Neuronal stem cell (in vitro differentiated cells): ENCODE measurements at regions not wholly inside any gene's neighbourhood (a gene's known extent, or its start where the extent isn't known, plus 50 kb on each side); places are given as distances from the start of the nearest gene placed in this dataset.
A peak's percentile ranks its signal among the peaks of the same experiment; 100 is the strongest.

Experiments used
- DNase-seq: peaks from one replicate; pipeline ENCODE4 v3.0.0-alpha.2; 2013; ENCODE audit warnings: low spot score
- H2AFZ ChIP-seq: one replicate; pipeline ENCODE4 v1.6.1; 2013; ENCODE audit warnings: mild to moderate bottlenecking, low read length, inconsistent platforms
- H2AK5ac ChIP-seq: 2 replicates; pipeline ENCODE4 v1.6.1; 2013; ENCODE audit warnings: low read depth, mild to moderate bottlenecking, inconsistent platforms, low read length, moderate library complexity, mixed read lengths
- H2BK120ac ChIP-seq: 2 replicates; pipeline ENCODE4 v1.6.1; 2013; ENCODE audit warnings: low read depth, mild to moderate bottlenecking, inconsistent platforms, low read length, moderate library complexity, mixed read lengths
- H2BK12ac ChIP-seq: one replicate; pipeline ENCODE4 v1.6.1; 2013; ENCODE audit warnings: low read length, inconsistent platforms
- H2BK15ac ChIP-seq: 2 replicates; pipeline ENCODE4 v1.6.1; 2013; ENCODE audit warnings: mild to moderate bottlenecking, low read length, inconsistent platforms, mixed read lengths
- H2BK5ac ChIP-seq: one replicate; pipeline ENCODE4 v1.6.1; 2013; ENCODE audit warnings: inconsistent platforms, mild to moderate bottlenecking, low read length, moderate library complexity
- H3K14ac ChIP-seq: one replicate; pipeline ENCODE4 v1.6.1; 2013; ENCODE audit warnings: low read length, inconsistent platforms
- H3K18ac ChIP-seq: 2 replicates; pipeline ENCODE4 v1.6.1; 2013; ENCODE audit warnings: low read length, inconsistent platforms
- H3K23ac ChIP-seq: 2 replicates; pipeline ENCODE4 v1.6.1; 2013; ENCODE audit warnings: low read depth, mild to moderate bottlenecking, mixed read lengths, low read length, inconsistent platforms; ENCODE audit not compliant: poor library complexity
- H3K27ac ChIP-seq: replicated peaks from 3 replicates; pipeline ENCODE4 v1.5.1; 2013; ENCODE audit warnings: low read length, inconsistent platforms
- H3K27me3 ChIP-seq, 3 experiments: 2 replicates each; pipeline ENCODE4 v1.6.1; 2013; ENCODE audit warnings: low read length in 3 of 3, mild to moderate bottlenecking in 2 of 3, inconsistent platforms in 1 of 3, low read depth in 1 of 3, mixed read lengths in 1 of 3, moderate library complexity in 1 of 3; ENCODE audit not compliant: control insufficient read depth in 3 of 3, insufficient read depth in 3 of 3
- H3K36me3 ChIP-seq, 2 donors: replicated peaks in 1 of 2; 2 replicates each; pipeline ENCODE4 v1.6.1; 2013; ENCODE audit warnings: low read length in 2 of 2; ENCODE audit not compliant: control insufficient read depth in 2 of 2, insufficient read depth in 2 of 2
- H3K4ac ChIP-seq: 2 replicates; pipeline ENCODE4 v1.6.1; 2013; ENCODE audit warnings: inconsistent platforms, mild to moderate bottlenecking, low read length, moderate library complexity
- H3K4me1 ChIP-seq, 2 donors: 1 replicate in 1 of 2; 2 replicates in 1 of 2; pipeline ENCODE4 v1.6.1; 2013; ENCODE audit warnings: low read length in 2 of 2, low read depth in 1 of 2; ENCODE audit not compliant: control insufficient read depth in 2 of 2, insufficient read depth in 1 of 2
- H3K4me2 ChIP-seq: one replicate; pipeline ENCODE4 v1.6.1; 2013; ENCODE audit warnings: mild to moderate bottlenecking, low read length, inconsistent platforms; ENCODE audit not compliant: insufficient read depth, poor library complexity, severe bottlenecking
- H3K4me3 ChIP-seq, 2 donors: 2 replicates each; pipeline ENCODE4 v1.5.1; 2013; ENCODE audit warnings: low read length in 2 of 2, mild to moderate bottlenecking in 2 of 2, inconsistent platforms in 1 of 2, moderate library complexity in 1 of 2
- H3K79me1 ChIP-seq: one replicate; pipeline ENCODE4 v1.6.1; 2013; ENCODE audit warnings: low read depth, mild to moderate bottlenecking, inconsistent platforms, low read length, moderate library complexity
- H3K9ac ChIP-seq: one replicate; pipeline ENCODE4 v1.6.1; 2013; ENCODE audit warnings: mild to moderate bottlenecking, low read depth, low read length, inconsistent platforms; ENCODE audit not compliant: poor library complexity
- H3K9me3 ChIP-seq, 2 donors: replicated peaks in 1 of 2; 2 replicates each; pipeline versions ENCODE3 to v1.6.1; 2013; ENCODE audit warnings: low read length in 2 of 2, mild to moderate bottlenecking in 2 of 2, inconsistent platforms in 1 of 2, low read depth in 1 of 2, mixed read lengths in 1 of 2, moderate library complexity in 1 of 2; ENCODE audit not compliant: control insufficient read depth in 2 of 2, insufficient read depth in 1 of 2
- H4K8ac ChIP-seq: one replicate; pipeline ENCODE4 v1.6.1; 2013; ENCODE audit warnings: low read depth, mild to moderate bottlenecking, inconsistent platforms, low read length, moderate library complexity
- H4K91ac ChIP-seq: one replicate; pipeline ENCODE4 v1.6.1; 2013; ENCODE audit warnings: low read length, low read depth, mild to moderate bottlenecking, inconsistent platforms; ENCODE audit not compliant: poor library complexity
- WGBS, 2 donors: extraction: QIAGEN DNeasy Blood & Tissue Kit; methylation state at CpG; one replicate each; pipeline ENCODE4 v1.1.7; 2013; ENCODE audit warnings: missing lambda C conversion rate in 2 of 2, mixed read lengths in 1 of 2; ENCODE audit not compliant: insufficient read length in 2 of 2, insufficient replicate concordance in 1 of 2; ENCODE audit errors: extremely low coverage in 2 of 2; 5-methylcytosine and 5-hydroxymethylcytosine counted together

DNA sequence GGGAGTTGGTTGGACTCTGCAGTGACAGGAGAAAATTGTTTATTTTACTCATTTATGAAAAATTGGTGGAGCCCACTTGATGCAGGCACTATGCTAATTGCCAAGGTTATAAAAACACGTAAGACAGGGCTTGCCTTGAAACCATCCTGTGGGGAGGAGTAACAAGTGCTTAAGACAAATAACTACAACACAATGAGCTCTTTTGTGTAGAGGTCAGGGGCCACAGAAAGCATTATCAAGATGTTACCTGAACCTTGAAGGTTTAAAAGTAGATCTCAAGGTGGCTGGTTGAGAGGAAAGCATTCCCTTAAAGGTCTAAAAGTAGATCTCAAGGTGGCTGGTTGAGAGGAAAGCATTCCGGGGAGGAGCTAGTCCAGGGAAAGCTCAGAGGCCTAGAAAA, 381.8 kb upstream of the POU3F3 start:
- Histone ChIP-seq H2BK15ac (no peak overlapping the region), H3K23ac (no peak overlapping the region), H3K9me3 (no peaks in the 10 kb centered on the region), H2AK5ac (no peak overlapping the region), H3K27me3 (no peaks in the 10 kb centered on the region), H3K14ac (no peak overlapping the region), H2BK12ac (no peak overlapping the region), H2BK120ac (no peak overlapping the region), H2BK5ac (no peak overlapping the region), H3K27ac (no peak overlapping the region), H3K79me1 (no peaks in the 10 kb centered on the region), H3K4me3 (no peak overlapping the region), H3K4ac (no peak overlapping the region), H3K9ac (no peak overlapping the region), H4K91ac (no peak overlapping the region), H3K4me2 (no peak overlapping the region), H3K36me3 (no peaks in the 10 kb centered on the region), H4K8ac (no peak overlapping the region), H2AFZ (no peak overlapping the region), H3K18ac (no peak overlapping the region), H3K4me1 (peaks cover 15 to 19% of the 10 kb centered on the region in 2 donors)
- no peak for DNase-seq
- whole genome bisulfite sequencing, 2 donors, result no CpG with 5 or more reads among the region's 2 CpGs

DNA sequence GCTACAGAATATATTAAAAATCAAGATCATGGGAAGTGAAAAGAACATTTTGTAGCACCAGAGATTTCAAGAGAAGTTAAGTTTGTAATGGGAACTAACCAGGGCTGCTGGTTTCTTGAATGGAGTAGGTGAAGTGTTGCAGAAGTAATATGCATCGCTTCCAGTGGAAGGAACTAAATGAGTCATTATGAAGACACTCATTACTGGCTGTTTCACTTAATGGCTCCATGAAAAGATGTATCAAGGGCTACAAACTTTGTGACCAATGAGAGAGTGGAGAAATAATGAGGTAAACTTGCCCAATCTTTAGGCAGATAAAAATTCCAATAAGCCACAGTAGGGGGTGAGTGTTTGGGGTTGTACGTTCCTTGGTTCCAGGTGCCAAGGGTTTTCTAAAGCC, 380.4 kb upstream of the POU3F3 start:
- Histone ChIP-seq H4K8ac (no peak overlapping the region), H3K27me3 (no peaks in the 10 kb centered on the region), H3K23ac (no peak overlapping the region), H3K27ac (no peak overlapping the region), H3K9ac (no peak overlapping the region), H3K14ac (no peak overlapping the region), H3K36me3 (no peaks in the 10 kb centered on the region), H3K79me1 (no peaks in the 10 kb centered on the region), H2BK15ac (no peak overlapping the region), H2BK5ac (no peak overlapping the region), H3K4me2 (no peak overlapping the region), H2AFZ (no peak overlapping the region), H2BK120ac (no peak overlapping the region), H4K91ac (no peak overlapping the region), H3K18ac (no peak overlapping the region), H3K4ac (no peak overlapping the region), H3K9me3 (no peaks in the 10 kb centered on the region), H3K4me1 (peaks cover 12 to 21% of the 10 kb centered on the region in 2 donors), H2BK12ac (no peak overlapping the region), H3K4me3 (no peak overlapping the region), H2AK5ac (no peak overlapping the region)
- no CpG with 5 or more reads among the region's 2 CpGs for WGBS, 2 donors
- DNase-seq, result peak; percentile 31

DNA sequence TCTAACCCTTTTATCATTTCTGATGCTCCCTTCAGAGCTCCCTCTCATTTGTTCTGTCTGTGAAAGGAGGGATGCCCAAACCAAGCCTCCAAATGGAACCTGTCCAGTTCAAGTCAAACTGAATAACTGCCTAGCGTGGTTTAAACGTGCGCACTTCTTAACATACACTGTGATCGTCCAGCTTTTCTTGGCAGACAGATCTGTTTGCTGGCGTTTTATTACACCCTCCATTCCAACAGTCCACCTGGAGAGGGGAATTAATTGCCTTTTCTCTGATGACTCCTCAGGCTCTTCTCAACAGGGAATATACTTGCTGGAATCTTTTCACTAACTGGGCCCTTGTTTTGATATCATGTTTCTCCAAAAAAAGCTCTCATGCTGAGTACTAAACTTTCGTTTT, 379.2 kb upstream of the POU3F3 start:
- Histone ChIP-seq H3K4ac (no peak overlapping the region), H3K27ac (peak overlapping the region; percentile 57), H2BK15ac (no peak overlapping the region), H3K4me1 (peaks cover 12% of the 10 kb centered on the region in 2 donors), H3K18ac (no peak overlapping the region), H3K4me2 (no peak overlapping the region), H4K8ac (no peak overlapping the region), H3K9me3 (no peaks in the 10 kb centered on the region), H3K4me3 (no peak overlapping the region), H2BK120ac (no peak overlapping the region), H2BK5ac (no peak overlapping the region), H3K79me1 (no peaks in the 10 kb centered on the region), H3K9ac (no peak overlapping the region), H3K14ac (no peak overlapping the region), H2BK12ac (no peak overlapping the region), H3K27me3 (no peaks in the 10 kb centered on the region), H2AFZ (no peak overlapping the region), H2AK5ac (no peak overlapping the region), H4K91ac (no peak overlapping the region), H3K36me3 (no peaks in the 10 kb centered on the region), H3K23ac (no peak overlapping the region)
- WGBS, 2 donors, result no CpG with 5 or more reads among the region's 6 CpGs
- no peak for DNase-seq

DNA sequence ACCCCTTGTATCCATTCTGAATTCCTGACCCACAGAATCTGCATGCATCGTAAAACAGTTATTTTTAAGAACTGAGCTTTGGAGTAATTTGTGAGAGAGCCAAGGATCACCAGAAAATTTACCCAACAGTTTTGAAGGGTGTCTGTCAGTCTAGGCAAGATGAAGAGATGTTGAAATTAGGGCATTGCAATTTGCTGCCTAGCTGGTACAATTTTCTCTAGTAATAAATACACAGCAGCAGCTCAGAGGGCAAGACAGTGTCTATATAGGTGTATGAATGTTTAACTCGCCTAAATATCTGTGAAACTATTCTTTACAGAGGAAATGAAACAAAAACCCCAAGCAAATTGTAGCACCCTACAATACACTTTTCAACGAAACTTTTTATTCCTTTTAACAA, 377.8 kb upstream of the POU3F3 start:
- Histone ChIP-seq H3K79me1 (no peaks in the 10 kb centered on the region), H4K91ac (no peak overlapping the region), H3K23ac (no peak overlapping the region), H3K14ac (no peak overlapping the region), H3K9me3 (no peaks in the 10 kb centered on the region), H4K8ac (no peak overlapping the region), H2AFZ (no peak overlapping the region), H2BK12ac (no peak overlapping the region), H3K4ac (no peak overlapping the region), H3K18ac (no peak overlapping the region), H3K4me2 (no peak overlapping the region), H3K4me3 (no peak overlapping the region), H2BK5ac (no peak overlapping the region), H2BK120ac (no peak overlapping the region), H2BK15ac (no peak overlapping the region), H3K27ac (no peak overlapping the region), H3K36me3 (no peaks in the 10 kb centered on the region), H3K27me3 (no peaks in the 10 kb centered on the region), H3K9ac (no peak overlapping the region), H2AK5ac (no peak overlapping the region), H3K4me1 (peaks cover 11 to 12% of the 10 kb centered on the region in 2 donors)
- 100% methylated on average over 1 of the region's 3 CpGs; no CpG with 5 or more reads in 1 of the 2 donors for WGBS, 2 donors
- DNase-seq, result no peak
